ENCODE measurements at regions not wholly inside any gene's neighbourhood (a gene's known extent, or its start where the extent isn't known, plus 50 kb on each side); places are given as distances from the start of the nearest gene placed in this dataset.

DNA sequence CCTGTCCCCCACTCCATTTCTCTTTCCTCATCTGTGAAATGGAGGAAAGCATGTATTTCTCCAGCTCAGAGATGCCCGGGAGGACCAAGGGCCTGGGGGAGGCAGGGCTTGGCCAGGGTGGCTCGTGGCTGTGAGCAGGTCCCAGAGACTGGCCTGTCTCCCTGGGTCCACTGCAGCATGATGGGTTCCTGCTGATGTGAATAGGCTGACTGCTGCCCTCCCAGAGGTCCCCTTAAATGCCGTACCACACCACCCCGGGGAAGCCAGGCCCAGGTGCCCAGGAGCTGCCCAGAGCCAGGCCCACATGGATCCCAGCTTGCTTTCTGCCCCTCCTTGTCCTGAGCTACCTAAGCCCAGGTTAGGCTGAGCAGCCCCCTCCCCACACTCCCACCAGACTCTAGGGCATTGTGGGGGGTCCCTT is 158.2 kb upstream of the C14orf180 start:
- no peak overlapping the region for H3K27ac ChIP-seq (ENCODE audit: low read depth in 2 of 2, low read length in 2 of 2)
- H3K4me1 ChIP-seq (ENCODE audit: control insufficient read depth in 2 of 3, insufficient read depth in 2 of 3, low read depth in 1 of 3, low read length in 3 of 3) = no peaks in the 10 kb centered on the region
- FAIRE-seq (no peak), DNase-seq (no peak)
- intact Hi-C loops (cut with DNase I) = no loop called here
- H3K4me3 ChIP-seq (ENCODE audit: low read length in 3 of 3) = no peak overlapping the region
- TF ChIP-seq CTCF (IDR thresholded peaks at IDR 0.05; ENCODE audit: borderline replicate concordance, extremely low read depth, insufficient read depth) = no peak
- no peaks in the 10 kb centered on the region for H3K9me3 ChIP-seq (ENCODE audit: control insufficient read depth in 2 of 3, insufficient read depth in 1 of 3, low read length in 3 of 3)
- no peaks in the 10 kb centered on the region for H3K36me3 ChIP-seq (ENCODE audit: control insufficient read depth in 2 of 3, insufficient read depth in 3 of 3, low read length in 3 of 3)
- H3K9ac ChIP-seq (ENCODE audit: low read length in 3 of 3) = no peak overlapping the region
- peaks cover 5% of the 10 kb centered on the region for H3K27me3 ChIP-seq (ENCODE audit: control insufficient read depth, insufficient read depth, low read length)

GRCh38 chr14:104421892-104422828 is 157.4 kb upstream of the C14orf180 start:
- no peak overlapping the region for H3K9ac ChIP-seq (ENCODE audit: low read length in 3 of 3)
- FAIRE-seq = no peak
- no peak for TF ChIP-seq CTCF (IDR thresholded peaks at IDR 0.05; ENCODE audit: borderline replicate concordance, extremely low read depth, insufficient read depth)
- no peak overlapping the region for H3K4me3 ChIP-seq (ENCODE audit: low read length in 3 of 3)
- H3K36me3 ChIP-seq (ENCODE audit: control insufficient read depth in 2 of 3, insufficient read depth in 3 of 3, low read length in 3 of 3) = no peaks in the 10 kb centered on the region
- H3K9me3 ChIP-seq (ENCODE audit: control insufficient read depth in 2 of 3, insufficient read depth in 1 of 3, low read length in 3 of 3) = no peaks in the 10 kb centered on the region
- no peaks in the 10 kb centered on the region for H3K27me3 ChIP-seq (ENCODE audit: control insufficient read depth, insufficient read depth, low read length)
- intact Hi-C loops (cut with DNase I) = no loop called here
- H3K27ac ChIP-seq (ENCODE audit: low read depth in 2 of 2, low read length in 2 of 2) = no peak overlapping the region
- H3K4me1 ChIP-seq (ENCODE audit: control insufficient read depth in 2 of 3, insufficient read depth in 2 of 3, low read depth in 1 of 3, low read length in 3 of 3) = no peaks in the 10 kb centered on the region
- DNase-seq = peak in 4 of 5 donors; percentile 72 to 91 (median 86)

DNA sequence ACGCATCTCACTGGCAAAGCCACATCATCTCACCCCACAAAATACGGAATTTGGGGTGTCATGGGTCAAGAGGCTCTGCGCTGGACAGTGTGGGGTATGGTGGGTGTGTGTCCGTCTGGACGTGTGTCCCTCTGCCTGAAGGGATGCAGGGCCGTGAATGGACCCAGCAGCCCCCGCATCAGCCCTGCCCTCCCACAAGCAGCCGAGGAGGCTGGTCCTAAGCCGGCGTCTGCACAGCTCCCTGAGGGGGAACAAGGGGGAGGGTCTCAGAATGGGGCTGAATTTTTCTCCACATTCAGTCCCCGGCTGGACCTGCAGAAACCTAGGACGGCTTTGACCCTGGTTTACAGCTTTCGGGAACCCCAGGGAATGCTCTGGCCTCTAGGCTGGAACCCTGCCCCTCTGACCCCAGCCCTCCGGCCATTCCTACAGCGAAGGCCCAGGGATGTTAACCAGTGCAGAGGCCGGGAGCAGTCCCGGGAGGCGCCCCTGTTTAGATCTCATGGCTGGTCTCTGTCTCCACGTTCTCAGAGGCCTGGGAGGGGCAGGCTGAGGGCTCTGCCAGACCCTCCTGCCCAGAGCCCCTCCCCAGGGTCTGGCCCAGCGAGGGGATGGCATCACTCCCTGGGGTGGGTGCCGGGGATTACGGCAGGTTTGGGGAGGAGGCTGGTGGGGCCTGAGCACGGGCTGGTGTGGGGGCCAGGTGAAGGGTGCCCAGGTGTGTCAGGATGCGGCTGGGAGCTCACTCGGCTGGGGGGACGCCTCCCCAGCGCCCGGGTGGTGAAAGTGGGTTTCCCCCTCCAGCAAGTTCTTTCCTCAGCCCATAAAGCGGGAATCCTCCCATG is 156.5 kb upstream of the C14orf180 start:
- Histone ChIP-seq H3K27ac (ENCODE audit: low read depth in 2 of 2, low read length in 2 of 2) (no peak overlapping the region), H3K4me3 (ENCODE audit: low read length in 3 of 3) (no peak overlapping the region), H3K4me1 (ENCODE audit: control insufficient read depth in 2 of 3, insufficient read depth in 2 of 3, low read depth in 1 of 3, low read length in 3 of 3) (no peaks in the 10 kb centered on the region), H3K9me3 (ENCODE audit: control insufficient read depth in 2 of 3, insufficient read depth in 1 of 3, low read length in 3 of 3) (no peaks in the 10 kb centered on the region), H3K27me3 (ENCODE audit: control insufficient read depth, insufficient read depth, low read length) (no peaks in the 10 kb centered on the region), H3K36me3 (ENCODE audit: control insufficient read depth in 2 of 3, insufficient read depth in 3 of 3, low read length in 3 of 3) (no peaks in the 10 kb centered on the region), H3K9ac (ENCODE audit: low read length in 3 of 3) (no peak overlapping the region)
- FAIRE-seq (no peak), DNase-seq (peak in 2 of 5 donors; percentile 29 to 56)
- intact Hi-C loops (cut with DNase I) = no loop called here
- TF ChIP-seq CTCF (IDR thresholded peaks at IDR 0.05; ENCODE audit: borderline replicate concordance, extremely low read depth, insufficient read depth) = no peak
